ENCODE measurements at regions not wholly inside any gene's neighbourhood (a gene's known extent, or its start where the extent isn't known, plus 50 kb on each side); places are given as distances from the start of the nearest gene placed in this dataset.
A peak's percentile ranks its signal among the peaks of the same experiment; 100 is the strongest.

DNA sequence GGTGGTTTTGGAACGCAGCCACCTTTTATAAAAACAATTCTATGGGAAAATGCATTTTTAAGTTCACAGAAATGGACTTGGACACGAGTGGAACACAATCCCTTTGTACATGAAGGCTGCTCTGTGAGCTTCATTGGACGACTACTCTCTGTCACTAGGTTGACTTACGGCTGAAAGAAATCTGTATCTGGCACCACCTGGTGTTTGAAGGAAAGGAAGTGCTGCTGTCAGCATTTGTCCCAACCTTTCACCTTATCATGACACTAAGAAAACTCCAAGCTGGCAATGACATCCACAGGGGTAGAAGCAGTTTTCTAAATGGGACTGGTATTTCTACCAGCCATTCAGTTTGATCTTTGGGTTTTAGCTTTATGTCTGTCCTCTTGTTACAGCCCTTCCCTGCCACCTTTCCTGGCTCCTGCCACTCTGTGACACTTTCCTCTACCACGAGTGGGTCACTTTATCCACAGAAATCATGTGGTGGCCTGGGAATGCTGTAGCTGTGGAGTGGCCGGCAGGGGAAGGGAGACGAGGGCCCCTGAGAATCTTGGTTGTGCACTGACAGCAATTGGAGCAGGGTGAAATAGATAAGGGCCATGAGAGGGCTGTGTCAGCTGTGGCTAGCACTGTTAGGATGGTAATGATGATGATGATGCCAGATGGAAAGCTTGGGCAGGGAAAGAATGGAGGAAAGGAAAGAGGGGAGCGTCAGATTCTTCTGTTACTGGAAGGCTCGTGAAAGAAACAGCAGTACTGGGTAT lies 85.2 kb downstream of the TBX19 start:
- Histone ChIP-seq H4K20me1 (ENCODE audit: insufficient read depth, low read length) (no peaks in the 10 kb centered on the region), H2AFZ (ENCODE audit: low read length) (peak overlapping the region; percentile 15; the same call in 1 of the 2 replicates), H3K9me2 (replicated peaks; ENCODE audit: insufficient read depth, low read length) (no peaks in the 10 kb centered on the region), H3K4me2 (ENCODE audit: low read depth, low read length) (no peak overlapping the region), H3K79me2 (ENCODE audit: low read length) (no peaks in the 10 kb centered on the region), H3K27ac (ENCODE audit: low read length) (no peak overlapping the region), H3F3A (ENCODE audit: insufficient read depth, low read length) (no peaks in the 10 kb centered on the region), H3K27me3 (replicated peaks; ENCODE audit: insufficient read depth, low read length) (no peaks in the 10 kb centered on the region), H3K9ac (ENCODE audit: low read length) (no peak overlapping the region), H3K4me1 (ENCODE audit: low read length) (peaks cover 19% of the 10 kb centered on the region), H3K9me3 (replicated peaks; ENCODE audit: insufficient read depth, low read length) (no peaks in the 10 kb centered on the region), H3K4me3 (ENCODE audit: low read length) (no peak overlapping the region), H3K36me3 (replicated peaks; ENCODE audit: insufficient read depth, low read length) (no peaks in the 10 kb centered on the region)
- TF ChIP-seq, protein P1, sequence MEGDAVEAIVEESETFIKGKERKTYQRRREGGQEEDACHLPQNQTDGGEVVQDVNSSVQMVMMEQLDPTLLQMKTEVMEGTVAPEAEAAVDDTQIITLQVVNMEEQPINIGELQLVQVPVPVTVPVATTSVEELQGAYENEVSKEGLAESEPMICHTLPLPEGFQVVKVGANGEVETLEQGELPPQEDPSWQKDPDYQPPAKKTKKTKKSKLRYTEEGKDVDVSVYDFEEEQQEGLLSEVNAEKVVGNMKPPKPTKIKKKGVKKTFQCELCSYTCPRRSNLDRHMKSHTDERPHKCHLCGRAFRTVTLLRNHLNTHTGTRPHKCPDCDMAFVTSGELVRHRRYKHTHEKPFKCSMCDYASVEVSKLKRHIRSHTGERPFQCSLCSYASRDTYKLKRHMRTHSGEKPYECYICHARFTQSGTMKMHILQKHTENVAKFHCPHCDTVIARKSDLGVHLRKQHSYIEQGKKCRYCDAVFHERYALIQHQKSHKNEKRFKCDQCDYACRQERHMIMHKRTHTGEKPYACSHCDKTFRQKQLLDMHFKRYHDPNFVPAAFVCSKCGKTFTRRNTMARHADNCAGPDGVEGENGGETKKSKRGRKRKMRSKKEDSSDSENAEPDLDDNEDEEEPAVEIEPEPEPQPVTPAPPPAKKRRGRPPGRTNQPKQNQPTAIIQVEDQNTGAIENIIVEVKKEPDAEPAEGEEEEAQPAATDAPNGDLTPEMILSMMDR (IDR thresholded peaks at IDR 0.05; ENCODE audit: low read length), result peak; percentile 62
- TF ChIP-seq EZH2phosphoT487 (IDR thresholded peaks at IDR 0.05; ENCODE audit: low read length), result no peak
- peak; percentile 83 for DNase-seq
